PC-3 (cell line): ENCODE measurements at regions not wholly inside any gene's neighbourhood (a gene's known extent, or its start where the extent isn't known, plus 50 kb on each side); places are given as distances from the start of the nearest gene placed in this dataset.

Experiments
- CTCF ChIP-seq: fragments of 300-600 bp; sonication (generic); conservative IDR thresholded peaks from 2 replicates; pipeline ENCODE4 v1.5.1; 2017; ENCODE audit warnings: antibody characterized with exemption, low read depth, mild to moderate bottlenecking, low read length
- EZH2 ChIP-seq: fragments of 300-600 bp; sonication (generic); IDR thresholded peaks from one replicate; pipeline ENCODE4 v1.6.1; 2017; ENCODE audit warnings: antibody characterized with exemption, mild to moderate bottlenecking, low read length; ENCODE audit not compliant: unreplicated experiment
- EZH2phosphoT487 ChIP-seq: fragments of 300-600 bp; sonication (generic); IDR thresholded peaks from 2 replicates; pipeline ENCODE4 v1.6.1; 2018; ENCODE audit warnings: mild to moderate bottlenecking, antibody characterized with exemption, low read length, borderline replicate concordance

GRCh38 chr13:65787082-65787481, 1443.1 kb downstream of the PCDH9 start:
- TF ChIP-seq CTCF (no peak), EZH2 (no peak), EZH2phosphoT487 (no peak)
